Right lung (tissue), 2 donors: ENCODE measurements at regions not wholly inside any gene's neighbourhood (a gene's known extent, or its start where the extent isn't known, plus 50 kb on each side); places are given as distances from the start of the nearest gene placed in this dataset.

Experiments used
- DNase-seq, 2 donors: peaks; one replicate each; pipeline ENCODE4 v3.0.0-alpha.2; 2013

DNA sequence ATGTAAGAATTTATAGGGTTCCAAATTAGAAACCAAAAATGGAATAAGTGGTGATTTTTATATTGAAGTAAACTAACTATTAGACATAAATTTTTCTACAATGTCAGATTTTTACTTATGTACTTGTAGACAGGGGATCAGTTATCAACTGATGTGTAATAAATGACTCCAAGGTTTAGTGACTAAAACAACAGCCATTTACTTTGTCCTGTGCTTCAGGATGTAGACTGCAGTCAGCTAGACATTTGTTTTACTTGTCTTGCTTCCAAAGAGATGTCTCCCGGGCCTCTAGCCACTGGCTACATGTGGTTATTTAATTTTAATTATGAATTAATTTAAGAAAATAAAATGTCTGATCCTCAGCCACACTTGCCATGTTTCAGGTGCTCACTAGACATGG, 249.7 kb upstream of the IGFBP3 start:
- no peak for DNase-seq

DNA sequence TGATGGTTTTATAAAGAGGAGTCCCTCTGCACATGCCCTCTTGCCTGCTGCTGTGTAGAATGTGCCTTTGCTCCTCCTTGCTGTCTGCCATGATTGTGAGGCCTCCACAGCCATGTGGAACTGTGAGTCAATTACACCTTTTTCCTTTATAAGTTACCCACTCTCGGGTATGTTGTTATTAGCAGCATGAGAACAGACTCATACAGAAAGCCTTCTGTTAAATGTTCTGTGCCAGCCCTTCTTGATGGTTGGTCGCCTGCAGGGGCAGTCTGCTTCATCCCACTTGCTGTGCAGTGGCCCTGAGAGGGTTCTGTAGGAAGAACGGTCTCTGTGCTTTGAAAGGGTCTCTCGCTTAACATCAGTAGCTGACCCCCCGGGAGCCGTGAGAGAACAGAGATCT, 248.9 kb upstream of the IGFBP3 start:
- DNase-seq = no peak

DNA sequence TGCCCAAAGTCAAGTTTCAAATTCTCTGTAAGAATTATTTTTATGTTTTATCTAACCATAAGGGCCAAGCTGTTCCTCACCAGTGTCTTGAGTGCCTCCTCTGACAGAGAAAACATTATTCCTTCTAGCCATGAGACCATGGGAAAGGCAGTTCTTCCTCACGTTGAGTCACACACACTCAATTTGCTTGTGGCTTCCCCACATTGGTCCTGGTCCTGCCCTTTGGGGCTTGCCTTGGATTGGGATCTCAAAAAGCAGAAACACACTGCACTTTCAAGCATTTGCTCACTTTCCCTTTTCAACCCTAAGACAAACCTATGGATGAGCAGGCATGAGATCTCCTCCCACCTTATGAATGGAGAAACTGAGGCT, 248.3 kb upstream of the IGFBP3 start:
- no peak for DNase-seq

DNA sequence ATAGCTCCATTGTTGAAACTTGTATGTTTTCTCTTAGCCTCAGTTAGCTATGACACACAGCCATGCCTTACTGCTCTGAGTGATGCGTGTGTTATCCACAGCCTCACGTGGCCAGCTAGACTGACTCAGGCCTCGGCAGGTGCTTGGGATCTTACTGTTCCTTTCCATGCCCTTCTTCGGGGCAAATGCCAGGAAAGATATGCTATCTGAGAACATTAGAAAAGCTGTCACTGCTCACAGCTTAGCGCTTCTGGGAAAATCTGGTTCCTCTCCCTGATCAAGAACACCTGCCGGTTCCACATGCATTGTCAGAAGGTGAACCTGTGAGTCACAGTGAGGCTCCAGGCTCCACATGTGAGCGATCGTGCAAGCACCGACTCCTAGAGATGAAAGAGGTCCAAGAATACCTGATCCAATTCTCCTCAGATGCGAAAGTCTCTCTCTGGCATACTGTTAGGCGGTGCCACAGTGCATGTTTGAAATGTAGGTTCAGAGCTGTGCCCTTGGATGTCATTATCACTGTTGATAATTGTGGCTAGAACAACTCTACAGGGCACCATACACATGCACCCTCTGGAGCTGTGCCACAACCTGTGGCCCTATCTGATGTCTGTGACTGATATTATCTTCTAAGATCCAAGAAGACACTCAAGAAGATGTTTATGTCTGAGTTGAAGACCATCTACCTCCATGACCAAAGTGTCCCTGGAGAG, 247.8 kb upstream of the IGFBP3 start:
- no peak for DNase-seq

GRCh38 chr7:46168231-46168630, 247.2 kb upstream of the IGFBP3 start:
- DNase-seq = no peak

GRCh38 chr7:46165276-46165675, 244.2 kb upstream of the IGFBP3 start:
- DNase-seq = no peak

DNA sequence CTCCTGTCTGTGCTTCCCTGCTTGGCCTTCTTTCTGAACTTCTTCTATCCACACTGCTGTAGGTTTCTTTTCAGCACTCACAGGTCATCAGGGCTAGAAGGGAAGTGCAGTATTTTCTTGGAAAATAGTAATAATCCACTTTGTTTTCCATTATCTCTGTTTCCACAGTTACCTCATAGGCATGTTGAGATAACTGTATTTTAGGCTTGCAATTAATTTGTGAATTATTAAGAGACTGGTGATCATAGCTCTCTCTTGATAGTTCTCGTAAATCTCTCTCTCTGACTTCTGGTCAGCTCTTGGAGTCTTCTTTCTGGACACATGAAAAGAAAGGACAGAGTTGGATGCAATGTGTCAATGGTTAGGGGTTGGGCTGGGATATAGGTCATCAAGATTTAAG, 243.6 kb upstream of the IGFBP3 start:
- no peak for DNase-seq

GRCh38 chr7:46163246-46163645, 242.2 kb upstream of the IGFBP3 start:
- no peak for DNase-seq

- no peak for DNase-seq
These were observed 241.5 kb upstream of the IGFBP3 start for GRCh38 chr7:46162609-46163008.

DNA sequence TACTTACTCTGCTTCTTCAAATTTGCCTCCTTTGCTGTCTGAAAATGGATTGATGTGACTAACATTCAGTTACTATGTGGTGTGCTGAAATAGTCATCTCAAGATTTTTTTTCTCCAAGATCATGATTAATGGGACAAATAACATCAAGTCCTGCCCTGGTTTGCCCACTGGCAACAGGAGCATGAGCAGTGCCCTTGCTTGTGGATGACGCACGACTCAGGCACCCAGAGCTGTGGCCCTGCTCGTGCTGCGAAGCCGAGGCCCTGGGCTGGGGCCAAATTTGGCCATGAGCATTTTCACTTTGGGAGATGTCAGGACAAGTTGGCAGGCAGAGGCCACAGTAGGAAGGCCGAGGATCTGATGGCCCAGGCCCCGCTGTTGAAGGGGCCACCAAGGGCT, 239.8 kb upstream of the IGFBP3 start:
- DNase-seq = no peak

GRCh38 chr7:46157931-46158330, 236.9 kb upstream of the IGFBP3 start:
- DNase-seq = no peak

GRCh38 chr7:46157404-46157803, 236.3 kb upstream of the IGFBP3 start:
- no peak for DNase-seq

DNA sequence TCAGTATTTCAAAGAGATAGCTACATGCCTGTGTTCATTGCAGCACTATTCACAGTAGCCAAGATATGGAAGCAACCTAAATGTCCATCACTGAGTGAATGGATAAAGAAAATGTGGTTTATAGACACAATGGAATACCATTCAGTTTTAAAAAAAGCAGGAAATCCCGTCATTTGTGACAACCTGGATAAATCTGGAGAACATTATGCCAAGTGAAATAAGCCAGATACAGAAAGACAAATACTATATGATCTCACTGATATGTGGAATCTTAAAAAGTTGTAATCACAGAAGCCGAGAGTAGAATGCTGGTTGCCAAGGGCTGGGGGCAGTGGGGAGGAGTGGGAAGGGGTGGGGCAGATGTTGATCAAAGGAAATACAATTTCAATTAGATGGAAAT, 235.8 kb upstream of the IGFBP3 start:
- no peak for DNase-seq

DNA sequence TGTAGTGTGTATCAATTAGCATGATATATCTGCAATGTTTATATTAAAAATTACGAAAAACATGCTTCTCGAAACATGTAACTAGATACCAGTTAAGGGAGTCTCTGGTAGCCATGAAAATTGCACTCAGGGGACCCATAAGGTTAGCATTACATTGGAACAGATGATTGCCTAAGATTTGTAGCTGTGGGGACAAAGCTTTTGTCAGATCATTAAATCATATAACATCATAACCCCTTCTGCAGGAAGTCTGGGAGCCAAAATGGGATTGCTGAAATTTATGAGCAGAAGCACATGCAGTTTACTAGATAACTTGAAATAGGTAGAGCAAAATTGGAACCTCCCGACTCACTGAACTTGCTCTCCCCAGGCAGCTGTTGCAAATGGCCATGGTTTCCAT, 235.0 kb upstream of the IGFBP3 start:
- no peak for DNase-seq

- no peak for DNase-seq
These were observed 234.3 kb upstream of the IGFBP3 start for GRCh38 chr7:46155367-46155766.

- no peak for DNase-seq
These were observed 233.1 kb upstream of the IGFBP3 start for GRCh38 chr7:46153951-46154787.

DNA sequence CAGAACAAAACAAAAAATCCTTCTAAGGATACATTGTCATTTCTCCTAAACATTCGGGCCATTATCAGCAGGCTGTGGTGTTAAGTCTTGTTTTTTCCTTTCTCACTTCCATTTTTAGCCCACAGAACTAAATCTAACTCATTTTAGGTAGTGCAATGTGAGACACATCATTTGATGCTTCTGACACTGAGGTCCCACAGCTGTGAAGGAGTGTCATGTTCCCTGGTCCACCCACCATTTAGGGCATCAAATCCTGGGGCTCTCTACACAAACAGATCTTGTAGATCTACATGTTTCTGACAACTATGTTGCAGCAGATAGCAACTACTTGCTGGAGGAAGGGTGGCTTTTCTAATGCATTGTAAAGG, 232.5 kb upstream of the IGFBP3 start:
- DNase-seq = no peak

DNA sequence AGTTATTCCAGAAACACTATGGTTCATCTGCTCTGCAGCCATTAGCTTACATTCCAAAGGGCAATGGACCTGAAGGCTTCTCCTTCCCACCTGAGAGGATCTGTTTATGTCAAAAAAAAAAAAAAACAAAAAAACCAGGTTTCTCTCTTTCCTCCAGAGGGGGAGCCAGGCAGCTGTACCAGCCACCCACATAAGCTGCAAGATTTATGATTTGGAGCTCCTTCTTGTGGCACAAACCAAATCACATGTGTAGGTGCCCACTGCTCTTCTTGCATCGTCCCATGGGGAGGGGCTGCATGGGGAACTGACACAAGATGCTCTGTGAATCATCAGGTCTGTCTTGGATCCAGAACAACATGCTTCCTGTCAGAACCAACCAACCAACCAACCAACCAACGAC, 231.6 kb upstream of the IGFBP3 start:
- no peak for DNase-seq

DNA sequence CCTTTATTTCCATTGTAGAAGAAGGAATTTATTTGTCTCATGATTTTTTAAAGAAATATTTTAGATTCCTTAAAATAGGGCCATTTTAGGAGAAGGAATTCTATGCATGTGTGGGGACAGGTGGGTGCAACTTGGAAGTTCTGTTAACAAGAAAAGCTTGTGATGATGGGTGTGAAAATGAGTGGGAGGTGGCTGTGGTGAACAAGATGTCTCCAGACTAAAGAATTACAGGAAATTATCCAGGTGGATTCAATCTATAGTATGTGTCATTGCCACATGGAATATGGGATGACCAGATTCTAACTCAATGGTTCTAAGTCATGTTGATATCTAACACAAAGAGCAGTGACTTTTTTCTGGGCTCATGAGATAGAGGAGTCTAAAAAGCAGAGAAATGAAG, 229.6 kb upstream of the IGFBP3 start:
- no peak for DNase-seq

DNA sequence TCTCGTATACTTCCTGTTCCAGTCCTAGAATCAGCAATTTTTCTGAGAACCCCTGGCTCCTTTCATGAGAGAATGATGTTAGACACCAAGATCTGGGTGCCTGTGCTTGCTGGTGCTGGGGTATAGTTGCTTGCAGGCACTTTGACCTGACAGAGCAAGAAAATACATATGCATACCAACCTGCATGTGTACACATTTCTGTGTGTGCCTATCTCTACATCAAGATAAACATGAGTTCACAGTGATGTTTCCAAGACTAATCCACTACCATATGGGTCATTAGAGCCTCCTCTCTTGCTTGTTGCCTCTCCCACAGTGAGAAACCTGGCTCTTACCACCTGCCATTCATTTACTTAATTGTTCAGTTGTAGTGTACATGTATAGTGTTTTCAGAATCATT, 229.1 kb upstream of the IGFBP3 start:
- no peak for DNase-seq

DNA sequence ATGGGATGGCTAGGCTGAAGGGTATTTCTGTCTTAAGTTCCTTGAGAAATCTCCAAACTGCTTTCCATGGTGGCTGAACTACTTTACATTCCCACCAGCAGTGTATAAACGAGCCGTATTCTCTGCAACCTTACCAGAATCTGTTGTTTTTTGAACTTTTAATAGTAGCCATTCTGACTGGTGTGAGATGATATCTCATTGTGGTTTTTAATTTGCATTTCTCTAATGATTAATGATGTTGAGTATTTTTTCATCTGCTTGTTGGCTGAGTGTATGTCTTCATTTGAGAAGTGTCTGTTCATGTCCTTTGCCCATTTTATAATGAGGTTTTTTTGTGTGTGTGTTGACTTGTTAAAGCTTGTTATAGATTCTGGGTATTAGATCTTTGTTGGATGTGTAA, 226.8 kb upstream of the IGFBP3 start:
- DNase-seq = no peak

DNA sequence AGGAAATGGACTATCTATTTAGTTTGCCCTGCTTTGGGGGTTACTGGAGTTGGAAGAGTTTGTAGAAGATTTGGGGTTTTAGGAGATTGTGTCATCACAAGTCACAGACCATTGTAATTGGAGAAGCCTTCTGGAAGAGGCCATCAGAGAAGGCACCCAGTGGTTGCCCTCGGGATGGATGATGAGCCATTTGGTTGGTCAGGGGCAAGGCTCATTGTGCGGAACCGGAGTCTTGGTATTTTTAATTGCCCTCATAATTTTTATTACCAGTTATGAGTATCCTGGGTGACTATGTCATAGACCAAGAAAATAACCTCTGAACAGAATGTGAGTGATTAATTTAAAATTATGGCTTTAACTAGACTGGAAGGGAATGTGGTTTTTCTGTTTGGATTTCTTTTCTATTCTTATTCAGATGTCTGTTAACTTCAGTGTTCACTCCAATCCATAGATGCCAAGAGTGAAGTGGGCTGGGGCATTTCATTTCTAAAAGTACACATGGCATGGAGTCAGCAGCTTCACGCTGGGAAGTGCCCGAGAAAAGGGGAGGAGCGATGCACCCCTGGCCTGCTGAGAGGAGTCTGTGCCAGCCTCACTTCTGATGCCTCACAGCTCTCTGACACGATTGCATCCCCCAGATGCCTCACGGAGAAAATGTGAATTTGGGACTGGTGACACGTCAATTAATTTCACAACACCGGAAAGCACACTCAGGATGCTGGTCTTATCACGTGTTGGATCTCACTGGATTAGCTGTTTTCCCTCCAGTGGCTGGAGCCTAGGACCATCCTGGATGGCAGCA, 225.6 kb upstream of the IGFBP3 start:
- no peak for DNase-seq

GRCh38 chr7:46145412-46145811, 224.3 kb upstream of the IGFBP3 start:
- DNase-seq = no peak
